CD4-positive, alpha-beta T cell treated with Interleukin-21 for 1 hour (primary cell): ENCODE measurements at regions not wholly inside any gene's neighbourhood (a gene's known extent, or its start where the extent isn't known, plus 50 kb on each side); places are given as distances from the start of the nearest gene placed in this dataset.
A peak's percentile ranks its signal among the peaks of the same experiment; 100 is the strongest.
"Not testable (repeated sequence)": the region's sequence is repeated elsewhere in the genome, so short reads cannot be mapped to it uniquely, and the experiment has no call there.

Experiments
- DNase-seq: peaks from one replicate; pipeline ENCODE4 v3.0.0-alpha.2; 2020

DNA sequence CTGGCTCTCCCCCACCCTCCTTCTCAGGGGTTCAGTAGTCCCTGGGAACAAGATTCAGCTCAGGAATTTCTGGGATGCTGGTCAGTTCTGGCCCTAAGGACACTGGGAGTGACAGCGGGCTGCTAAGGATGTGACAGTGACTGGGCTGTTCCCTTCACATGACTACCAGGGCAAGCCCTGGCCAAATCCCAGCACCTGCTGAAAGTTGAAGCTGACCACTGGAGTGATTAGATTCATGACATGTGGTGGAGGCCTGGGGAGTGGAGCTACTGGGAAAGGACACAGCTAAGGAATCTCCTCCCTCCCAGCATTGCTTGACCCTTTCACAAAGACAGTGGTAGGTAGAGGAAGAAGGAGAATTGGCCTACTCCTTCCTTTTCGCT lies 204.9 kb downstream of the DAD1 start:
- no peak for DNase-seq

DNA sequence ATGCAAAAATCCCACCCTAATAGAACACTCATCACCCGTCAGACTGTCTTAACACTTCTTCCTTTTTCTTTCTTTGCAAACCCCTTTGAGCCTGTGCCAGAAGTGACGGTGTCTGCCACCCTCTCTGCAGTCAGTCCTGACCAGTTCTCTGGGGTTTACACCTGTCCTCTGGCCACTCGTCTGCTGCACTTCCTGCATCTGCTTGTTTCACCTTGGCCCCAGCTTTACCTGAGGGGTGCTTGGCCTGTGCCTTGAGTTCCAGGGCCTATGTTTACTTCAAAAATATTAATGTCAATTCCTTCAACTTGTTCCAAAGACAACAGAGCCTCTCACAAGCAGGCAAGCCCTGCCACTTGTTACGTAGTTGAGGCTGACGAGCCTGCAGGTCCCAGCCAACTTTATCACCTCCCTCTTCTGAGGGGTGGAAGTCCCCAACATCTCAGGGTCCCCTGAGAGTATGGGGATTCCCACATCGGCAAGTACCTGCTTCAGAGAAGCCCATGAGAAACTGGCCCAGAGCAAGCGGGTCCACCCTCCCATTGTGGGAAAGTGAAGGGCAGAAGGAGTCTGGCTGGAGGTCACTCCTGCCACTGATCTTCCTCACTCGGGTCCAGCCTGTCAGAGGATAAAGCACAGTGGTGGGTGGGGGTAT lies 205.4 kb downstream of the DAD1 start:
- DNase-seq, result peak; percentile 31

DNA sequence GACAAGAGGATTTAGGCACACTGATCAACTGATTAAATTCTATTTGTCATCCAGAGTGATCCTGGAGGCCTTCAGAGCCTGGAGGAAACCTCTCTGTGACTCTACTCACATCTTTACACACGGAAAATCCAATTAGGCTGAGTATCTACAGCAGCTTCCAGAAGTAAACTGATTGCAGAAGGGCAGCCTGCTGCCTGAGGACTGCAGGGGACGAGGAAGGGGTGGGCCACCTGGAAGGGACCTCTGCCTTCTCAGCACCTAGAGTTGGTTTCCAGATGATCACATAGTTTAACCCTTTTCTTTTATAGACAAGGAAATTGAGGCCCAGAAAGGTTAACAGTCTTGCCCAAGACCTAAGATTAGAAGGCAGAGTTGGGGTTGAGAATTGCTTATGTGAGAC lies 206.1 kb downstream of the DAD1 start:
- no peak for DNase-seq

DNA sequence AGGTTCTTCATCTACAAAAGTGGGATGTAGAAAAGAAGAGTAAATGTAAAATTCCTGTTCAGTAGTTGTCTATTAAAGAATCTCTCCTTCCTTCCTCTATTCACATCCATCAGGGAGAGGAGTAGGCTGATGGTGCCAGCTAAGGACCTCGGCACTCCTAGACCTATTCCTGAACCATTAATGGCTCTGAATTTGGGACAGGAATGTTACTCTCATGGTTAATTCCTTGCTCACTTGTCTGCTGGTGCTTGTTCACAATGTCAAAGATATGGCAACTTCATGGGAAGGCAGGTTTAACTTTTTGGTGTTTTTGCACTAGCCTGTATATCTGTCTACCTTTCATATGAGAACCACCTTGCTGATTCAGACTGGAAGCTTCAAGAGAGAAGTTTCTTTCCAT lies 206.6 kb downstream of the DAD1 start:
- DNase-seq, result no peak

DNA sequence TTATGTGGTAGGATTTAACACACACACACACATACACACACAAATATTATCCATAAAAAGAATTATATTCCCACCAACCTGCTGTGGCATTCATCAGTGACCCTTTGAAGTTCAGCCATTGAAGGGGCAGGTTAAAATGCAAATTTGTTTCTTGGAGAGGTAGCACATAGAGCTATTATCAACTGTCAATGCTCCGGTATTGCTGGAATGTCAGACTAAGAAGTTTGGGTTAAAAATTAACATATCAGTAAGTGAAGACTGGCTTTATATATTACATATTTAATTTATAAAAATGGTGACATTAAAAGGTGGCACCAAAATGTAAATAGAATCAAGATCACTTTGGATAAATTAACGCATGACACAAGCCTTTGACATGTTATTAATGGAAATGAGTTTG lies 207.3 kb downstream of the DAD1 start:
- DNase-seq, result no peak

DNA sequence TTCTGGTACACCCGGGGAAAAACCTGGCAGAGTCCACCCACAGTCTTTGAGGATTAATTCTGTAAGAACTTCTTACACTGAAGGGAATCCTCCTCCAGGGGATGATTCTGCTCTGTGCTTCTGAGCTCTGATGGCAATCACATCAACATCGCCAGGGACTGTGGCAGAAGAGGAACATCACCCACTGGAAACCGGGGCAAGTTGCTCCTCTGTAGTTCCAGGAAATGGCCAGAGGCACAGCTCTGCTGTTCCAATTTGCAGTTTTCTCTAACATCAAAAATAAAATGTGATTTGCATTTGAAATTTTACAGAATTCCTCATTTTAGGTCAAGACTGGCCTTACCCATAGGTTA lies 207.6 kb downstream of the DAD1 start:
- no peak for DNase-seq

DNA sequence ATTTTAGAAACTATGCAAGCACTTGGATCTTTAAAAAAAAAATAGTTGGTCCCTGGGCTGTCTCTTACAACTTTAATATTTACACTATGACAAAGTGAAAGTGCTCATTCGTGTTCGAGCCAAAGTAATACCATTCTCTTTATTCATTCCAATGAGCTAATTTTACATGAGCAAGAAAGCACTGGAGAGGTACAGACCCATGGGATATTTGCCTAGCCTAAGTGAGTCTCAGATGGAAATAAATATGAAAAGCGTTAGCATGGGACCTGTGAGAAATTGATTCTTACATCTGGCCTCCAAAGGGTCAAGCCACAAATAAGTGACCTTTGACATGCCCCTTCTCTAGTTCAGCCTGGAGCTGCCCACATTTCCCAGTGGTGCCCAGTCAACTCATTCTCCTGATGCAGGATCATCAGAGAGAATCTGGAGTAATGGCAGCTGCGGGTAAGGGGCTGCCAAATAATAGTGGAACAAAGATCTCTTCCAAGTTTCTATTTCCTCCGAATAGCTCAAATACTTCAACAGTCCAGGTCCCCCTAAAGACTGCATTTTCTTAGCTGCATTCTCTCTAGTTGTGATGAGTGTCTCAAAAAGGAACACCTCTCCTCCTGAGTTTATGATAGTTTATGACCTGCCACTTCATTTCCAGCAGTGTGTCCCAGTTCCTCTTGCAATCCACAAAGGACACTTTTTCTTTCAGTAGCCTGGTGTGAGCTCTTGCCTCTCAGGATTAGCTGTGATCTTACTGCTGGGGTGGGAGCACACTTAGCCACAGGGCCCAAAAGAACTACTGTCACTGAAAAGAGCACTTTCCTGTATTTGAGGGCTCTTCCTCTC lies 208.2 kb downstream of the DAD1 start:
- DNase-seq, result no peak

DNA sequence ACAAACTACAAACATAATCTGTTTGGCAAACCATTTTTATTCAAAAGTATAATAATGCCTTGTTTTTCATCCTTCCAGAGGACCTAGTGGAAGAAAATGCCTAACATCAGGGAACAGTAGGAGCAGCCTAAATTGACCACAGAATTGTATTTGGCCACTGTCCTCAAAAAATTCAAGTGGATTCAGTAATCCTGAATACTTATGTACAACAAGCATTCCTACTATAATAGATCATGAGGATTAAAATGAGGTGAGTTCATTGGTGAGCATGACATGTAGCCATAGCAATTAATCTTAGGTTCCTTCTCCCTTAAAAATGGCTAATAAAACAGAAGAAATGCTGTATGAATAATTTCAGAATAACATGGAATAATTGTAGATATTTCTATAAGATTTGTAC lies 209.3 kb downstream of the DAD1 start:
- DNase-seq, result no peak

DNA sequence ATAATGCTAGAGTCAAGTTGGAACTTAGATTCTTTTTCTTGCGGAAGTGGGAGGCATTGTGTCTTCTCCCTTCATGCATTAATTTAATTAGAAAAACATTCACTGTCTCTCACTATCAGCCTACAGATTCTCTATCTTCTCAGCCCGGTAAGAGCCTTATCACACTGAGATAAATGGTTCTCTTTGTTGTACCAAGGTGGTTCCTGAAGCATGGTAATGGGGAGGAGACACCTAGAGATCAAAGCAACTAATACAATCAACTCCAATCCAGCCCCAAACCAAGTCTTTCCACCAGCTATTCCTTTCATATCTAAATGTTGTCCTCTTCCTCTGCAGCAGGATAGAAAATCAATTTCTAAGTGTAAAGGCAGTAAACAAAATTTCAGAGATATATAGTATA lies 210.8 kb downstream of the DAD1 start:
- DNase-seq, result no peak

DNA sequence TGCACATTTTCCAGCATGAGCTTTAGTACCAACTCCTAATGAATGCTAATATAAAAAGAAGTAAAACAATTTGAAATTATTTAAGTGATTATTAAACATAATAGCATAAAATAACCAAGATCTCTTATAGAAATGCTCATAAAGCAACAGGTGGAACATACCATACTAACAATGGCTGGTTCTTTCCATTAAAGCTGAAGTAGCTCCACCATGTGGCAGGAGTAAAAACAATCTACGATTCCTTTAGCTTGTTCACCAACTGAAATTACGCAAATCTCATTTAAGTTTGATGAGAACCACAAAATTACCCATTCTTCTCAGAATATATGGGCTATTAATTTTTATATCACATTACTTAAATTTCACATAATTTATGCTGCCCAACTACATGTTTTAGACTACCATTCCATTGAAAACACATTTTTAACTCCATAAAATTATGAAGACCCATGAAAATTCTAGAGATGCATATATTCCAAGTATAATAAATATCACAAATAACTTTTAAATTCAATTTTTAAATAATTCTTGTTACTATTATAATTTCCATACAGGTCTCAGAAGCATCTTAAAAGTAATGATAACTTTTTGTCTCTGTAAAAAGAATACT lies 213.6 kb downstream of the DAD1 start:
- no peak for DNase-seq

DNA sequence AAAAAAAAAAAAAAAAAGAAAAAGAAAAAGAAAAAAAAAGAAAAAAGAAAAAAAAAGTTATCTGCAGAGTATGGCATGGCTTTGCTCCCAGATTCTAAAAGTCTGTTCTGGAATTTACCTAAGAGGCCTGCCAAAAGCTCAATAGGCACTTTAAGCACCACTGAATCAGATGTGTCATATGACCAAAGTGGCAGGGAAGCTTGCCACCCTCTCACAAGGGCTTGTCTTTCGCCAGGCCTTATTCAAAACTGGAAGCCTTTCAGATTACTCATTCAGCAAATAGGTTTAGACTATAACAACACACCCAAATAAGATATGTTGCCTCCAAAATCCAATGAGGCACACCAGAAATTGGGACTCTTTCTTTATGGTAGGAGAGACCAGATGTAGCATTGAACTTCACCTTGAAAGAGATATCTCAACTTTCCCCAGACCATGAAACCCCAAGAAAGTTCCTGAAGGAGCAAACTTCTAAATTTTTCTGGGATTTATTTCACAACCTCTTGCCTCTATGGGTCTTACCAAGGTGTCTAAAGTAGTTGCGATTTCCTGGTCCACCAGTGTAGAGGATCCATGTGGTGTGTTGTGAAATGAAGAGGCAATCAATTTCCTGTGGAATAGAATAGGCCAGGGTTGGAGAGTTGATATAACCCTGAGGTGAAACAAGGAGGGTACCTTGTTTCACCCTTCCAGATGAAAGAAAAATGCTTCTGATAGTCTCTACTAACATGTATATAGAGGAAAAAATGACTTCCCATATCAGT lies 218.8 kb downstream of the DAD1 start:
- no peak for DNase-seq

DNA sequence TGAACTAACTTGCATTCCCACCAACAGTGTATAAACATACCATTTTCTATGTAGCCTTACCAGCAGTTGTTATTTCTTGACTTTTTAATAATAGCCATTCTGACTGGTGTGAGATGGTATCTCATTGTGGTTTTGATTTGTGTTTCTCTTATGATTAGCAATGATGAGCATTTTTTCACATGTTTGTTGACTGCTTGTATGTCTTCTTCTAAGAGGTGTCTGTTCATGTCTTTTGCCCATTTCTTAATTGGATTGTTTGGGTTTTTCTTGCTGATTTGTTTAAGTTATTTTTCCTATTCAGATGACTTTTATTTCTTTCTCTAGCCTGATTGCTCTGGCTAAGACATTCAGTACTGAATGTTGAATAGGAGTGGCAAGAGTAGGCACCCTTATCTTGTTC lies 230.3 kb downstream of the DAD1 start:
- no peak for DNase-seq

DNA sequence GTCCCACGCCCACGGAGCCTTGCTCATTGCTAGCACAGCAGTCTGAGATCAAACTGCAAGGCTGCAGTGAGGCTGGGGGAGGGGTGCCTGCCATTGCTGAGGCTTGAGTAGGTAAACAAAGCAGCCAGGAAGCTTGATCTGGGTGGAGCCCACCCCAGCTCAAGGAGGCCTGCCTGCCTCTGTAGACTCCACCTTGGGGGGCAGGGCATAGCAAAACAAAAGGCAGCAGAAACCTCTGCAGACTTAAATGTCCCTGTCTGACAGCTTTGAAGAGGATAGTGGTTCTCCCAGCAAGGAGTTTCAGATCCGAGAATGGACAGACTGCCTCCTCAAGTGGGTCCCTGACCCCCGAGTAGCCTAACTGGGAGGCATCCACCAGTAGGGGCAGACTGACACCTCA lies 239.7 kb downstream of the DAD1 start:
- DNase-seq, result not testable (repeated sequence)

DNA sequence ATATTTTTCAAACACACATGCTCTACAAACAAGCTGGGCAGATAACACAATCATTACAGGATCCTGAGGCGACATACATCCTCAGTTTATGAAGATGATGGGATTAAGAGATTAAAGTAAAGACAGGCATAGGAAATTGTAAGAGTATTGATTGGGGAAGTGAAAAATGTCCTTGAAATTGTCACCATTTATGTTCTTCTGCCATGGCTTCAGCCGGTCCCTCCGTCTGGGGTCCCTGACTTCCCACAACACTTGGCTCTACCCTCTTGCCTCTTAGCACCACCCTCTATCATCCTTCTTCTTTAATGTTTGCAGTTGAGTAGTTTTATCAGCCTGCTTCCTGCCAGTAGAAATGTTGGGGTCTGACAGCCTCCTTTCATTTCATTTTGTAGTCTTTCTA lies 244.4 kb downstream of the DAD1 start:
- no peak for DNase-seq

DNA sequence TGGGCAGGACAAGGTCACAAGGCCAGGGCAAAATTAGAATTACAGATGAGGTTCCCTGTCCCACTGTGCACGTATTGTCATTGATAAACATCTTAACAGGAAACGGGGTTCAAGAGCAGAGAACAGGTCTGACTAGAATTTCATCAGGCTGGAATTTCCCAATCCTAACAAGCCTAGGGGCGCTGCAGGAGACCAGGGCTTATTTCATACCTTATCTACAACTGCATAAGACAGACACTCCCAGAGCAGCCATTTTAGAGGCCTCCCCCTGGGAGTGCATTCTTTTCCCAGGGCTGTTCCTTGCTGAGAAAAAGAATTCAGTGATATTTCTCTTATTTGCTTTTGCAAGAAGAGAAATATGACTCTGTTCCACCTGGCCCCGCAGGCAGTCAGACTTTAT lies 244.8 kb downstream of the DAD1 start:
- DNase-seq, result not testable (repeated sequence)

DNA sequence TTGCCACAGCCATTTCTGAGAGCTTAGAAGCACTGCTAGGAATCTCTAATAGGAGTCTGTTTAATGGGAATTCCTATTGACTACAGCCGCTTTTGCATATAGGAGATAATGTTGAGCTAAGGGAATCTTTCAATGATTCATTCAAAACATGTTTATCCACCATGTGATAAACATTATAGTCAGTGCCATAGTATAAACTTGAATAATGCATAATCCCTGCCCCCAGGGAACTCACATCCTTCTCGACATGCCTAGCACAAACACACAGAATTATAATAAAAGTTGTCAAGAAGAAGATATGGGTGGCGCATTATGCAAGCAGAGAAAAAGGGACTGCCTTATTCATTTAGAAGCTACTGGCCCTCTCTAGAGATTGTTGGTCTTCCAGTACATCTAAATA lies 248.0 kb downstream of the DAD1 start:
- DNase-seq, result no peak

DNA sequence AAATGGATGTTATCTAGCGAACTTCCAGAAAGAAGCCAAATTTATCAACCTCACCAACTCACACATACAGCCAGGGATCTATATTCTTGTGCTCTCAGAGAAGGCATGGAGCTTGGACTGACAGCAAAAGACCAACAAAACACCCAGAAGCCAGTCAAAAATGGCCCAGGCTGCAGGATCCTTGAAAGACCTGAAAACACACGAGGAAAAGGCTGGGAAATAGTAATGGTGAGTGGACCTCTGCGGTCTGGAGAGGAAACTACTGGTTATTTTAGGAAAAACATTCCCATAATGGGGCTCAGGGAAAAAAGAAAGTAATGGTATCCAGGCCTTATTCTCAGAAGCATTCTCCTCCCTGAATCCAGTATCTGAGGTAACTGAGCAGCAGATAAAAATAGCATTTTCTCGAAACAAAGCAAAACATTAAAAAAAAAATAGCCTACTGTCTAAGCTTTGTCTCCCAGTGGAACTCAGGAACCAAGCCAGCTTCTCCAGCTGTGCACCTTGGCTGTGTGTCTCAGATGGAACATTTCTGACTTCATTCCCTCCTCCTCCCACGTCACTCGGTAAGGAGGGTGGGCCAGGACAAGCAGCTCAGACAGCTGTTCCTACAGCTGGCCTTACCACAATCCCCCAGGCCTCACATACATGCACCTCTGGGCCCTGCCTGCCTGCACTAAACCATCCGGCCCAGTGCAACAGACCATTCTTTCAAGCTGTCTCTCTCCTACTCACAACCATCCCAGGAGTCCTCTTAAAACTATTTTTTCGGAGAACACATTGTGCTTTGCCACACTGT lies 249.9 kb downstream of the DAD1 start:
- DNase-seq, result no peak

DNA sequence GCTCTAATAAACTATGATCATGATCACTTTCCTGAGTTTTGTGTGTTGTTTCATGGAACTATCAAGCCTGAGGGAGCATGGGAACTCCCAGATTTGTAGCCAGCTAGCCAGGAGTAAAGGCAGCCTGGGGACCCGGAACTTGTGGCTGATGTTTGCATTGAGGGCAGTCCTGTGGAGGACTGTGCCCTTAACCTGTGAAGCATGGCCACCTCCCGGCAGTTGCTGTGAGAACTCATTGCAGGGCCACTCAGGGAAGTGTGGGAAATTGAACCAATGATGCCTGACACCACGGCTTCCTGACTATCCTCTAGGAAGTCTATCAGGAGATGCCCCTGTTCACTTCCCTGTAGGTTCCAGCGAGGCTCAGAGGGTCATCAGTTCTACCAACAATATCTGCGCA lies 250.6 kb downstream of the DAD1 start:
- DNase-seq, result no peak

DNA sequence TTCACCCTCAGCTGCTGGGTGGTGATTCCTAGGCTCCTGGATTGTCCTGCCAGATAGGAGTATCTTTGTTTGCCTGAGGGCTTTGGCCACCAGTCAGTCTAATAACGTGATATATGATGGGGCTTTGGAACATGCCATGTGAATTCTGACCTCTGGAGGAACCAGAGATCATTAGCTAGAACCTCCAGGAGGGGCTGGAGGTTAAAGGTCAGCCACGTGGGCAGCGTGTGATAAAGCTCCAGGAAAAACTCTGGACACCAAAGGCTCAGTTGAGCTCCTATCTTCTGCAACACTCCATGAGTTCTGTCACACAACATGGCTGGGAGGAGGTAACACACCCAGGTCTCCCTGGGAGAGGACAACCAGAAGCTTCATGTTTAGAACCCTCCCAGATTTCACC lies 251.1 kb downstream of the DAD1 start:
- DNase-seq, result no peak

DNA sequence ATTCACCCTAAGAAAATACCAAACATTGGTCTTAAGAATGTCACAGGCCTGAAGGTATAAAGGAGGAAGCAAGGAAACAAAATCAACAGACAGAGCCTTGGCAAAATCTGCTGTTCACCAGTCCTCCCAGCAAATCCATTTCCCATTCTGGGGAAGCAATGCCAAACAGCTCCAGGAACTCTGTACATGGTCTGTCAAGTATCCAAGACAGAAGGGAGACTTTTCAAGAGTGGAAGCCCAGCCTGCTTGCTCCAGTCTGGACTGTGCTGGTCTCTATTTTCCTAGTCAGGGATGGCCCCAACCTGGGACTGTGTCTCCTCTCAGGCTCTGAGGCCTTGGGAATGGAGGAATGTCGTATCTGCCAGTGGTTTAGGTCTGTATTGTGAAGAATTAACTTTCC lies 251.5 kb downstream of the DAD1 start:
- no peak for DNase-seq

DNA sequence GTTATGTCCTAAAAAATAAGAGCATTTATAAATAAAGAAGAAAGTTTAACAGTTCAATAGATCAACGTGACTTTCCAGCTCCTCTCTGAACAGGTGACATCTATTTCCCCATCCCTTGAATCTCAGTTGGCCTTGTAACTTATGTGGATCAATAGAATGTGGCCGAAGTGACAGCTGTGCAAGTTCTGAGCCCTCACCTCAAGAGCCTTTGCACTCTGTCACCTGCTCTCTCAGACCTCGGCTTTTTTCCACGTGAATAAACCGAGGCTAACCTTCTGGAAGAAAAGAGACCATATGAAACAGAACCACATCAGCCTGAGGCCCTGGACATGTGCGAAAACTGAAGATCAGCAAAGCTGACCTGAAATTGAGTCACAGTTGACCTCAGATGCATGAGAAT lies 253.0 kb downstream of the DAD1 start:
- no peak for DNase-seq

DNA sequence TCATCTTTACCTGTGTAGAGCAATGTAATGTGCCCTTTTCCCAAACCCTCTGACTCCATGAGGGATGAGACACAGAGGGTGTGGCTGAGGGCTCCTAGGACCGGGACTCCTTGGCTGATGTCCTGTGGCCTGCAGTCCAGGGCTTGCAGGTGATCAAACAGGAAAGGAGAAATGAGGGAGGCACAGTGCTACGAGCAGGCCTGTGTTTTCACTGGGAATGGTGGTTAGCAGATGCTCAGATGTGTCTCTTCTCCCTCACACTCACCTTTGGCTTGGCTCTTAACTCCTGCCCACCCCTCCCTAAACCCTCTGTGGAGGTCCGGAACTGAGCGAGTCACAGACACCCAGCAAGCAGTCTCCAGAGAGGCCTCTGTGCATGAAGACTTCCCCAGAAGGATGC lies 254.4 kb downstream of the DAD1 start:
- DNase-seq, result no peak

DNA sequence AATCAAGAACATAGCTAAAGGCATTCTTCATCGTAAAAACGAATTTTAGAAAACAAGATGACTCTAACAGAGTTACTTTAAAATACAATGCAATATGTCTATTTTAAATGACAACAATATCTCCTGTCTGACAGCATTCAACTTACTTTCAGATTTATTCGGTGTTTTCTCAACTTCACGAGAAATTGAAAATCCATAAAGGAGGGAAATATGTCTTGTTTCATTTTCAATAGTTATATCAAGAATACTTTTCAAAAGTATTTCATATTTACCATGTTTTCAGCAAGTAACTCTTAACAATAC lies 254.8 kb downstream of the DAD1 start:
- no peak for DNase-seq
